ENCODE measurements at regions not wholly inside any gene's neighbourhood (a gene's known extent, or its start where the extent isn't known, plus 50 kb on each side); places are given as distances from the start of the nearest gene placed in this dataset.

- no peak overlapping the region for H3K4me3 ChIP-seq (ENCODE audit: low read depth, low read length)
- no peaks in the 10 kb centered on the region for H3K9me3 ChIP-seq (ENCODE audit: control insufficient read depth, insufficient read depth, low read length)
- no peak for DNase-seq (ENCODE audit: low read depth in 4 of 6, low spot score in 6 of 6)
- H3K36me3 ChIP-seq (ENCODE audit: control insufficient read depth, insufficient read depth, low read length), result no peaks in the 10 kb centered on the region
- H3K27ac ChIP-seq (ENCODE audit: low read depth, low read length), result no peak overlapping the region
- H3K27me3 ChIP-seq (ENCODE audit: control insufficient read depth, insufficient read depth, low read length), result no peaks in the 10 kb centered on the region
- H3K4me1 ChIP-seq (ENCODE audit: control insufficient read depth, insufficient read depth, low read length), result no peaks in the 10 kb centered on the region
- WGBS (ENCODE audit: insufficient coverage), result 88% methylated on average over 4 of the region's 5 CpGs
These were observed 535.8 kb downstream of the EBF1 start for GRCh38 chr5:158563760-158564390.

GRCh38 chr5:158561562-158562190 lies 538.0 kb downstream of the EBF1 start:
- Histone ChIP-seq H3K4me3 (ENCODE audit: low read depth, low read length) (no peak overlapping the region), H3K36me3 (ENCODE audit: control insufficient read depth, insufficient read depth, low read length) (no peaks in the 10 kb centered on the region), H3K27me3 (ENCODE audit: control insufficient read depth, insufficient read depth, low read length) (no peaks in the 10 kb centered on the region), H3K9me3 (ENCODE audit: control insufficient read depth, insufficient read depth, low read length) (no peaks in the 10 kb centered on the region), H3K4me1 (ENCODE audit: control insufficient read depth, insufficient read depth, low read length) (no peaks in the 10 kb centered on the region), H3K27ac (ENCODE audit: low read depth, low read length) (no peak overlapping the region)
- no CpG with 5 or more reads among the region's 7 CpGs for WGBS (ENCODE audit: insufficient coverage)
- DNase-seq (ENCODE audit: low read depth in 4 of 6, low spot score in 6 of 6), result peak in 1 of 6 donors; percentile 91

GRCh38 chr5:158560170-158560569 lies 539.5 kb downstream of the EBF1 start:
- no peaks in the 10 kb centered on the region for H3K36me3 ChIP-seq (ENCODE audit: control insufficient read depth, insufficient read depth, low read length)
- H3K9me3 ChIP-seq (ENCODE audit: control insufficient read depth, insufficient read depth, low read length), result no peaks in the 10 kb centered on the region
- no peaks in the 10 kb centered on the region for H3K4me1 ChIP-seq (ENCODE audit: control insufficient read depth, insufficient read depth, low read length)
- 76% methylated on average over 5 of the region's 6 CpGs for WGBS (ENCODE audit: insufficient coverage)
- H3K27ac ChIP-seq (ENCODE audit: low read depth, low read length), result no peak overlapping the region
- no peaks in the 10 kb centered on the region for H3K27me3 ChIP-seq (ENCODE audit: control insufficient read depth, insufficient read depth, low read length)
- H3K4me3 ChIP-seq (ENCODE audit: low read depth, low read length), result no peak overlapping the region
- DNase-seq (ENCODE audit: low read depth in 4 of 6, low spot score in 6 of 6), result no peak

GRCh38 chr5:158559643-158560042 lies 540.1 kb downstream of the EBF1 start:
- Histone ChIP-seq H3K4me1 (ENCODE audit: control insufficient read depth, insufficient read depth, low read length) (no peaks in the 10 kb centered on the region), H3K27me3 (ENCODE audit: control insufficient read depth, insufficient read depth, low read length) (no peaks in the 10 kb centered on the region), H3K27ac (ENCODE audit: low read depth, low read length) (no peak overlapping the region), H3K36me3 (ENCODE audit: control insufficient read depth, insufficient read depth, low read length) (no peaks in the 10 kb centered on the region), H3K4me3 (ENCODE audit: low read depth, low read length) (no peak overlapping the region), H3K9me3 (ENCODE audit: control insufficient read depth, insufficient read depth, low read length) (no peaks in the 10 kb centered on the region)
- DNase-seq (ENCODE audit: low read depth in 4 of 6, low spot score in 6 of 6), result no peak
- WGBS (ENCODE audit: insufficient coverage), result no CpG with 5 or more reads among the region's 7 CpGs

GRCh38 chr5:158559066-158559465 lies 540.6 kb downstream of the EBF1 start:
- peak in 1 of 6 donors; percentile 52 for DNase-seq (ENCODE audit: low read depth in 4 of 6, low spot score in 6 of 6)
- Histone ChIP-seq H3K27ac (ENCODE audit: low read depth, low read length) (no peak overlapping the region), H3K27me3 (ENCODE audit: control insufficient read depth, insufficient read depth, low read length) (no peaks in the 10 kb centered on the region), H3K4me3 (ENCODE audit: low read depth, low read length) (no peak overlapping the region), H3K9me3 (ENCODE audit: control insufficient read depth, insufficient read depth, low read length) (no peaks in the 10 kb centered on the region), H3K4me1 (ENCODE audit: control insufficient read depth, insufficient read depth, low read length) (no peaks in the 10 kb centered on the region), H3K36me3 (ENCODE audit: control insufficient read depth, insufficient read depth, low read length) (no peaks in the 10 kb centered on the region)
- 45% methylated on average over 2 of the region's 4 CpGs for WGBS (ENCODE audit: insufficient coverage)

- Histone ChIP-seq H3K36me3 (ENCODE audit: control insufficient read depth, insufficient read depth, low read length) (no peaks in the 10 kb centered on the region), H3K4me3 (ENCODE audit: low read depth, low read length) (no peak overlapping the region), H3K27me3 (ENCODE audit: control insufficient read depth, insufficient read depth, low read length) (no peaks in the 10 kb centered on the region), H3K27ac (ENCODE audit: low read depth, low read length) (peak overlapping the region; percentile 16), H3K9me3 (ENCODE audit: control insufficient read depth, insufficient read depth, low read length) (no peaks in the 10 kb centered on the region), H3K4me1 (ENCODE audit: control insufficient read depth, insufficient read depth, low read length) (peaks cover 3% of the 10 kb centered on the region)
- 0% methylated on average over 1 of the region's 5 CpGs for WGBS (ENCODE audit: insufficient coverage)
- DNase-seq (ENCODE audit: low read depth in 4 of 6, low spot score in 6 of 6), result no peak
These were observed 545.8 kb downstream of the EBF1 start for GRCh38 chr5:158553962-158554336.

- H3K36me3 ChIP-seq (ENCODE audit: control insufficient read depth, insufficient read depth, low read length), result no peaks in the 10 kb centered on the region
- peaks cover 3% of the 10 kb centered on the region for H3K4me1 ChIP-seq (ENCODE audit: control insufficient read depth, insufficient read depth, low read length)
- peak overlapping the region; percentile 16 for H3K27ac ChIP-seq (ENCODE audit: low read depth, low read length)
- H3K4me3 ChIP-seq (ENCODE audit: low read depth, low read length), result no peak overlapping the region
- DNase-seq (ENCODE audit: low read depth in 4 of 6, low spot score in 6 of 6), result peak in 2 of 6 donors; percentile 60 to 63
- no peaks in the 10 kb centered on the region for H3K9me3 ChIP-seq (ENCODE audit: control insufficient read depth, insufficient read depth, low read length)
- WGBS (ENCODE audit: insufficient coverage), result 22% methylated on average over 3 of the region's 8 CpGs
- no peaks in the 10 kb centered on the region for H3K27me3 ChIP-seq (ENCODE audit: control insufficient read depth, insufficient read depth, low read length)
These were observed 546.3 kb downstream of the EBF1 start for GRCh38 chr5:158553195-158553961.

- Histone ChIP-seq H3K27ac (ENCODE audit: low read depth, low read length) (no peak overlapping the region), H3K4me1 (ENCODE audit: control insufficient read depth, insufficient read depth, low read length) (peaks cover 3% of the 10 kb centered on the region), H3K9me3 (ENCODE audit: control insufficient read depth, insufficient read depth, low read length) (no peaks in the 10 kb centered on the region), H3K27me3 (ENCODE audit: control insufficient read depth, insufficient read depth, low read length) (no peaks in the 10 kb centered on the region), H3K36me3 (ENCODE audit: control insufficient read depth, insufficient read depth, low read length) (no peaks in the 10 kb centered on the region), H3K4me3 (ENCODE audit: low read depth, low read length) (no peak overlapping the region)
- WGBS (ENCODE audit: insufficient coverage), result 100% methylated on average over 1 of the region's 4 CpGs
- no peak for DNase-seq (ENCODE audit: low read depth in 4 of 6, low spot score in 6 of 6)
These were observed 547.5 kb downstream of the EBF1 start for GRCh38 chr5:158552241-158552640.

- Histone ChIP-seq H3K36me3 (ENCODE audit: control insufficient read depth, insufficient read depth, low read length) (no peaks in the 10 kb centered on the region), H3K4me3 (ENCODE audit: low read depth, low read length) (no peak overlapping the region), H3K27me3 (ENCODE audit: control insufficient read depth, insufficient read depth, low read length) (no peaks in the 10 kb centered on the region), H3K4me1 (ENCODE audit: control insufficient read depth, insufficient read depth, low read length) (peaks cover 3% of the 10 kb centered on the region), H3K9me3 (ENCODE audit: control insufficient read depth, insufficient read depth, low read length) (no peaks in the 10 kb centered on the region), H3K27ac (ENCODE audit: low read depth, low read length) (no peak overlapping the region)
- no peak for DNase-seq (ENCODE audit: low read depth in 4 of 6, low spot score in 6 of 6)
- WGBS (ENCODE audit: insufficient coverage), result 98% methylated on average over 3 of the region's 4 CpGs
These were observed 550.4 kb downstream of the EBF1 start for GRCh38 chr5:158549311-158549710.

All from spinal cord (tissue), 9 donors.